D341Med (cell line): ENCODE measurements at regions not wholly inside any gene's neighbourhood (a gene's known extent, or its start where the extent isn't known, plus 50 kb on each side); places are given as distances from the start of the nearest gene placed in this dataset.
"Not testable (repeated sequence)": the region's sequence is repeated elsewhere in the genome, so short reads cannot be mapped to it uniquely, and the experiment has no call there.

ENCODE experiments used
- DNase-seq: peaks from one replicate; pipeline ENCODE4 v3.0.0; 2012; ENCODE audit warnings: low spot score

- DNase-seq: no peak
These were observed 151.6 kb upstream of the VSTM2A start for GRCh38 chr7:54390565-54390964.

- DNase-seq: no peak
These were observed 149.2 kb upstream of the VSTM2A start for GRCh38 chr7:54392935-54393334.

GRCh38 chr7:54394834-54395233 lies 147.3 kb upstream of the VSTM2A start:
- DNase-seq: no peak

DNA sequence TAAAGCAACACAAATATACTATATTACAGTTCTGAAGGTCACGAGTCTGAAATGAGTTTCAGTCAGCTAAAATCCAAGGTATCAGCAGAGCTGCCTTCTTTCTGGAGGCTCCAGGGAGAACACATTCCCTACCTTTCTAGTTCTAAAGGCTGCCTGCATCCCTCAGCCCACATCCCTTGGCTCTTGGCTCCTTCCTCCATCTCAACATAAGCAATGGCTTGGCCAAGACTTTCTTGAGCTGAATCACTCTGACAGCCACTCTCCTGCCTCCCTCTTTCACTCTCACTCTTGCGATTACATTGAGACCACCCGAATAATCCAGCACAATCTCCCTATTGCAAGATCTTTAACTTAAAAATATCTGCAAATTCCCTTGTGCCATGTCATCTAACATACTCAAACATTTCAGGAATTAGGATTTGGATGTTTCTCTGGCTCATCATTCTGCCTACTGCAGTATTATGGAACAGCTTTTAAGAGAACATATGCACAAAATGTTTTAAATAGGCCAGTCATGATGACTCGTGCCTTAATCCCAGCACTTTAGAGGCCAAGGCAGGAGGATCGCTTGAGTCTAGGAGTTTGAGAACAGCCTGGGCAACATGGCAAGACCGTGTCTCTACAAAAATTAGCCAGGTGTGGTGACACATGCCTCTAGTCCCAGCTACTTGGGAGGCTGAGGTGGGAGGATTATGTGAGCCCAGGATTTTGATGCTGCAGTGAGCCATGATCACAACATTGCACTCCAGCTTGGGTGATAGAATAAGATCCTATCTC lies 144.2 kb upstream of the VSTM2A start:
- DNase-seq: no peak

- DNase-seq: no peak
These were observed 143.3 kb upstream of the VSTM2A start for GRCh38 chr7:54398863-54399262.

DNA sequence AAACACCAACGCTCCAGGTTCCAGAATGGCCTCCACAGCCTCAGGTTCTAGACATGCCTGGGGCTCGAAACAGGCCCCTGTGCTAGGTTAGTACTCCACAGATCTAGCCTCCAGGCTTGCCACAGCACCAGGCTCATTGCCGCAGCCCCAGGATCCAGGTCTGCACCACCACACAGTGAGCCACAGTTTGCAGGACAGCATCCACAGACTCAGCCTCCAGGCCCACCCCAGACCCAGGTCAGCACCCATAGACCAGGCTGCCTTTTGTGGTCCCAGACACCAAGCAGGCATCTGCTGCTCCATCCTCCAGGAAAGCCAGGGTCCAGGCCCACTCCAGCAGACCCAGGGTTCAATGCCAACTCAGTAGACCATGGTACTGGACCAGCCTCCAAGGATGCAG lies 132.3 kb upstream of the VSTM2A start:
- DNase-seq: no peak

GRCh38 chr7:54416678-54417077 lies 125.5 kb upstream of the VSTM2A start:
- DNase-seq: no peak

DNA sequence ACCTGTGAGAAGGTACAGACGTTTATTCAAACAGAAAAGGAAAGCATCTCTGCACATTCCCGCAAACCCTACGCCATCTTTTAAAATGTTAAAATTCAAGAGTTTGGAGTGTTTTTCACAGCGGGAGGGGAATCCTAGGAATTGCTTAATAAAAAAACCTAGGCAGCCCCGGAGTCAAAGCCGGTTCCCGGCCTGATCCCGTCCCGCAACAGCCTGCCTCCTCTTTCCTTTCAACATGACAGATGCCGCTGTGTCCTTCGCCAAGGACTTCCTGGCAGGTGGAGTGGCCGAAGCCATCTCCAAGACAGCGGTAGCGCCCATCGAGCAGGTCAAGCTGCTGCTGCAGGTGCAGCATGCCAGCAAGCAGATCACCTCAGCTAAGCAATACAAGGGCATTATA lies 123.0 kb upstream of the VSTM2A start:
- DNase-seq: no peak

DNA sequence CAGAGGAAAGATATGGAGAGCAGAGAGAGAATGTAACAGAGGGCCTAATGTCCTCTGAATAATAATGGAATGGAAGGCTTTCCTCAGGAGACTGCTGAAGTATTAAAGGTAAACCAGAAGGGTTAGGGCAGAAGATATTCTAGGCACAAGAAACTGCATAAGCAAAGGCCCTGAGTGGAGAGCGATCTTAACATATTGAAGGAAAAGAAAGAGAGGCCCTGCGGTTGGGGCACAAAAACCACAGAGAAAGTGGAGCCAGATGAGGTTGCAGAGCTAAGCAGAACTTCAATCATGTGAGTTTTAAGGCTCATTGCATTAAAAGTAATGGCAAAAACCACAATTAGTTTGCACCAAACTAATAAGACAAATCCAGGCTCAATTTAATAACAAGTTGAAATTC lies 115.8 kb upstream of the VSTM2A start:
- DNase-seq: no peak

- DNase-seq: no peak
These were observed 113.1 kb upstream of the VSTM2A start for GRCh38 chr7:54429111-54429510.

- no peak for DNase-seq
These were observed 102.8 kb upstream of the VSTM2A start for GRCh38 chr7:54439391-54439790.

- not testable (repeated sequence) for DNase-seq
These were observed 98.0 kb upstream of the VSTM2A start for GRCh38 chr7:54444046-54444686.

GRCh38 chr7:54453168-54453567 lies 89.0 kb upstream of the VSTM2A start:
- not testable (repeated sequence) for DNase-seq

DNA sequence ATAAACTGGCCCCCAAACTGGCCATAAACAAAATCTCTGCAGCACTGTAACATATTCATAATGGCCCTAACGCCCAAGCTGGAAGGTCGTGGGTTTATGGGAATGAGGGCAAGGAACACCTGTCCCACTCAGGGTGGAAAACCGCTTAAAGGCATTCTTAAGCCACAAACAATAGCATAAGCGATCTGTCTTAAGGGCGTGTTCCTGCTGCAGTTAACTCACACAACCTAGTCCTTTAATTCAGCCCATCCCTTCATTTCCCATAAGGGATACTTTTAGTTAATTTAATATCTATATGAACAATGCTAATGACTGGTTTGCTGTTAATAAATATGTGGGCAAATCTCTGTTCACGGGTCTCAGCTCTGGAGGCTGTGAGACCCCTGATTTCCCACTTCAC lies 87.5 kb upstream of the VSTM2A start:
- not testable (repeated sequence) for DNase-seq

- no peak for DNase-seq
These were observed 77.1 kb upstream of the VSTM2A start for GRCh38 chr7:54465095-54465494.

GRCh38 chr7:54469740-54470139 lies 72.4 kb upstream of the VSTM2A start:
- no peak for DNase-seq

DNA sequence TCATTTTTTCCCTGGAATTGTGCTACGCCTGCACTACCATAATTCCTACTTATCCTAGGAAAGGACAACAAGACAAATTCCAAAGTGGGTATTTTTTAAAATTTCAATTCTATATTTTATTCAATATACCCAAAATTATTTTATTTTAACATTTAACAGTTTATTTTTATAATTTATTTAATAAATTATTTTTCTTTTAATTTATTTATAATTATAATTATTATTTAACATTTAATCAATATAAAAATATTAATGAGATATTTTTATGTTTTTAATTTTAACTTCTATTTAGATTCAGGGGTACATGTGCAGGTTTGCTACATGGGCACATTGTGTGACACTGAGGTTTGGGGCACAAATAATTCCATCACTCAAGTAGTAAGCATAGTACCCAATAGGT lies 65.6 kb upstream of the VSTM2A start:
- DNase-seq: no peak

DNA sequence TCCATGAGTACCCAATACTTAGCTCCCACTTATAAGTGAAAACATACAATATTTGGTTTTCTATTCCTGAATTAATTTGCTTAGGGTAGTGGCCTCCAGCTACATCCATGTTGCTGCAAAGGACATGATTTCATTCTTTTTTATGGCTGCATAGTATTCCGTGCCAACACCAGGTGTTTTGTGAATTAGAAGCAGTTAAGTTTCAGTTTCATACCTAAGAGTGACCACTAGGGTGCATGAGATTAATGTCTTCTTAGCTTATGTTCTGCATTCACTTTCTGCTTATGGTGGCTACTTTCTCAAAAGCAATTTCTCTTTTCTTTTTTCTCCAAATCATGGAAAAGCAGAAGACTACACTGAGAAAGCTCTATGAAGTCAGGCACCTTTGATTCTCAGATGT lies 65.1 kb upstream of the VSTM2A start:
- DNase-seq: no peak

GRCh38 chr7:54483523-54483922 lies 58.7 kb upstream of the VSTM2A start:
- DNase-seq: no peak

- DNase-seq: no peak
These were observed 57.1 kb upstream of the VSTM2A start for GRCh38 chr7:54485044-54485443.
